Daoy (cell line): ENCODE measurements at regions not wholly inside any gene's neighbourhood (a gene's known extent, or its start where the extent isn't known, plus 50 kb on each side); places are given as distances from the start of the nearest gene placed in this dataset.
A peak's percentile ranks its signal among the peaks of the same experiment; 100 is the strongest.
"Not testable (repeated sequence)": the region's sequence is repeated elsewhere in the genome, so short reads cannot be mapped to it uniquely, and the experiment has no call there.

Source experiments
- DNase-seq: peaks from one replicate; pipeline ENCODE4 v3.0.0-alpha.2; 2015; ENCODE audit warnings: low read depth

DNA sequence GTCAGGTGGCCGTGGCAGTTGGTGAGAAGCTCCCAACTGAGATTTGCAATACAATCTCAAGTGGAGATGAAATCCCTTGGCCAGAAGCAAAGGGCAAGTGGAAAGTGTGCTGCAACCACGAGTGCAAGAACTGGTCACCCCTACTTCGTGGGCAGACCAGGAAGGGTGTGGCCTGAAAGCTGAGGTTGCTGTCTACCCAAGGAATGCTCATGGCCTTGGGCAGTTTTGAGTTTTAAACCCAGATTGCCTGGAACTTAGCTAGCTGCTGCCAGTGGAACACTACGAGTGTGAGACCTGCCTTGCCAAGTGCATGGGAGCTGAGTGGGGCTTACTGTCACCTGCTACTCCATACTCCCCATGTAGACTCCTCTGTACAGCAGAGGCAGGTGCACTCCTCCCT, 113.3 kb upstream of the FAT3 start:
- peak; percentile 4 for DNase-seq

GRCh38 chr11:92109466-92109865, 115.2 kb upstream of the FAT3 start:
- no peak for DNase-seq

DNA sequence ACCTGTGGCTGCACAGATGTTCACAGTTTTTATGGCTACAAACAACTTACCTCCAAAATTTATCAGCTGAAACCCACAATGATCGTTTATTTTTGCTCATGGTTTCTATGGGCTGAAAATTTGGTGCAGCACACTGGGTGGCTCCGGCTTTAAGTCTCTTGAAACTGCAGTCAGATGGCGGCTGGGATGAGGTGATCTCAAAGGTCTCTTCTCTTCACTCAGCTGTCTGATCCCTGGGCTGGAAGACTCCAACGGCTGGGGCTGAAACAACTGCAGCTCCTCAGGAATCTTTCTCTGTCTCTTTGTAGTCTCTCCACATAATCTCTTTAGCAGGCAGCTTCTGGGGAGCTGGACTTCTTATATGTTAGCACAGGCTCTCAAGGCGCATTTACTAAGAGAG, 117.3 kb upstream of the FAT3 start:
- no peak for DNase-seq

DNA sequence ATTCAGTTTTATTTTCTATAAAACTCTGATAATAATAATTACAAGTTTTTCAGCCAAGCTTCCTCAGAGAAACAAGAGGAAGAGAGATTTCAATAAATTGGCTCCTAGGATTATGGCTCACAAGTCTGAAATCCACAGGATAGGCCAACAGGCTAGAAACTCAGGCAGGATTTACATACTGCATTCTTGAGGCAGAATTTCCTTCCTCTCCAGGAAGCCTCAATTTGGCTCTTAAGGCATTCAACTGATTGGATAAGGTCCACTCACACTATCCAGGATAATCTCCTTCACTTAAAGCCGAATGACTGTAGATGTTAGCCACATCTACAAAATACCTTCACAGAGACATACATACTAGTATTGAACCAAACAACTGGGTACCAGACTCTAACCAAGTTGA, 120.3 kb upstream of the FAT3 start:
- no peak for DNase-seq

- DNase-seq, result no peak
These were observed 122.7 kb upstream of the FAT3 start for GRCh38 chr11:92101920-92102319.

DNA sequence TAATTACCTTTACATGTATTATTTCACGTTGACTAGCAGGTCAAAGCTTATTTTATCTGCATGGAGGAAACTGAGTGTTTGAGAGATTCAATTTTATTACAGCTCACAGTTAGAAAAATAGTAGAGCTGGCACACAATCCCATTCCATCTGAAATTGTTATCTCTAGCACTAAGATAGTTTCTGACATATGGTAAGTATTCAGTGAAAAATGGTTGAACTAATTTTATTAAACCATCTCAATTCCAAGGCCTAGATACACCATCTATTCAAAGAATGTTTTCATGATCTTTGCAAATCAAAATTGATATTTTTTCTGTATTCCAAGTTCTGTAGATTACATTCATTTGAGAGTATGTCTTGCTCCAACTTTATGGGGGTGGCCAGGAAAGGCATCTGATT, 125.4 kb upstream of the FAT3 start:
- DNase-seq, result no peak

DNA sequence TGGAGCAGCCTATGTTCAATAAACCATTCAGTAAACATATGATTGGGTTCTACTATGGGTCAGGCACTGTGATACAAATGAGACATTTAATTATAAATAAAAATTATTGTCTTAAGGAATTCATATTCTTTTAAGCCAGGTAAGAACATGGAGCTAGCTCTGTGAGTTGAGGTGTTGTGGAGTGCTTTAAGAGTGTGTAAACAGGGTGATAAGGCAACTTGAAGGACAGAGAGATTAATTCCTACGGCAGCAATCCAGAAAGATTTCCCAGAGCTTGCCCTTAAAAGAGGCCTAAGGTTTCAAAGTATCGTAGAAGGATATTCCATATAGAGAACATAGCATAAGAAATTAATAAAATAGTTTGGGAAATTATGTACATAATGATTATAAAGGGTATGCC, 126.4 kb upstream of the FAT3 start:
- no peak for DNase-seq

GRCh38 chr11:92087725-92088537, 136.7 kb upstream of the FAT3 start:
- no peak for DNase-seq

DNA sequence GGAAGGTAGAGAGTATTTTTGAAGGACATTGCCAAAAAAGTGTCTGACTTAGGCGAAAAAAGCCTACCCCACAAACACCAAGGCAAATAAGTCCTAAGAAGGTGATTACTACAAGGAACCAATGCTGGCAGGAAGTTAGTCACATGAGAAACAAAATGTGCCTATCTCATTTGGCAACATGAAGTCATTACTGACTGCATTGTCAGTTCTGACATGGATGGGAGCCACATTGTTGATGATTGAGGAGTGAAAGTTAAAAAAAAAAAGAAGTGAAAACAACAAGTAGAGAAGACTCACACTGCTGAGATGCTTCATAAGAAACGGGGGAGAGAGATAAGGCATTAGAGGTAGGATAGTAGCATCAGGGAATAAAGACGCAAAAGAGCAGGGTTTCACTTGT, 141.5 kb upstream of the FAT3 start:
- no peak for DNase-seq

GRCh38 chr11:92082652-92083051, 142.0 kb upstream of the FAT3 start:
- DNase-seq, result no peak

DNA sequence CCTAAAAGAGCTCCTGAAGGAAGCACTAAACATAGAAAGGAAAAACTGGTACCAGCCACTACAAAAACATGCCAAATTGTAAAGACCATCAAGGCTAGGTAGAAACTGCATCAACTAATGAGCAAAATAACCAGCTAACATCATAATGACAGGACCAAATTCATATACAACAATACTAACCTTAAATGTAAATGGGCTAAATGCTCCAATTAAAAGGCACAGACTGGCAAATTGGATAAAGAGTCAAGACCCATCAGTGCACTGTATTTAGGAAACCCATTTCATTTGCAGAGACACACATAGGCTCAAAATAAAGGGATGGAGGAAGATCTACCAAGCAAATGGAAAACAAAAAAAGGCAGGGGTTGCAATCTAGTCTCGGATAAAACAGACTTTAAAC, 150.1 kb upstream of the FAT3 start:
- DNase-seq, result not testable (repeated sequence)

DNA sequence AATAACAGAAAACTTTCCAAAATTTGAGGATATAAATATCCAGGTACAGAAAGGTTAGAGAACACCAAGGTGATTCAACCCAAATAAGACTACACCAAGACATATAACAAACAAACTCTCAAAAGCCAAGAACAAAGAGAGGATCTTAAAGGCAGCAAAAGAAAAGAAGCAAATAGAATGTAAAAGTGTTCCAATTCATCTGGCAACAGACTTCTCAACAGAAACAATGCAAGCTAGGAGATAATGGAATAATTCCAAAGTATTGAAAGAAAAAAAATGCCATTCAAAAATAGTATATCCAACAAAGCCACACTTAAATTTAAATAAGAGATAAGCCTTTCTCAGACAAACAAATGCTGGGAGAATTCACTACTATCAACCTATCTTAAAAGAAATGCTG, 153.0 kb upstream of the FAT3 start:
- no peak for DNase-seq

- DNase-seq, result no peak
These were observed 154.4 kb upstream of the FAT3 start for GRCh38 chr11:92070026-92070889.

- DNase-seq, result no peak
These were observed 157.6 kb upstream of the FAT3 start for GRCh38 chr11:92067016-92067415.

DNA sequence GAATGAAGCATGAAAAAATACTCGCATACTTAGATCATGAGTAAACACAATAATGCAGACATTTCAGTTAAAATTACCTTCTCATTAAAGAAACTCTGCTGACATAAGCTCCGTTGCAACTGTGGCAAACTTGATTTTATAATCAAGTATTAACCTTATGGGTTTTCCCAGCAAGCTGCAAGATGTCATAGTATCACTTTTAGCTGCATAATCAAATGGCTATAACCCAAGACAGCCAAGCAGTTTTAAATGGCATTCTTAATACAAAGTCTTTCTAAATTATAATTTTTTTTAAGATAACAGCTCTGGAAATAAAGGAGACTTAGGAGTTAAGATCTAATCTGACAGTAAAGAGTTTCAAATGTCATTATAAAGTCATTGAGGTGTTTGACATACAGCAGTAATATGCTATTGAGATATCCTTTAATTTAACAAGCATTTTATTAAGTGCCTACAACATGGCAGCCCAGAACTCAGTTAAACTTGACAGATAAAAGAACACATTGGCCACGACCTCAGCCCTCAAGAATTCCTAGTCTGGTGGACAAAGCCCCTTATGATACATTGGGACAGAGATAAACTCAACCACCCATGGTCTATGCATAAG, 163.1 kb upstream of the FAT3 start:
- DNase-seq, result no peak

DNA sequence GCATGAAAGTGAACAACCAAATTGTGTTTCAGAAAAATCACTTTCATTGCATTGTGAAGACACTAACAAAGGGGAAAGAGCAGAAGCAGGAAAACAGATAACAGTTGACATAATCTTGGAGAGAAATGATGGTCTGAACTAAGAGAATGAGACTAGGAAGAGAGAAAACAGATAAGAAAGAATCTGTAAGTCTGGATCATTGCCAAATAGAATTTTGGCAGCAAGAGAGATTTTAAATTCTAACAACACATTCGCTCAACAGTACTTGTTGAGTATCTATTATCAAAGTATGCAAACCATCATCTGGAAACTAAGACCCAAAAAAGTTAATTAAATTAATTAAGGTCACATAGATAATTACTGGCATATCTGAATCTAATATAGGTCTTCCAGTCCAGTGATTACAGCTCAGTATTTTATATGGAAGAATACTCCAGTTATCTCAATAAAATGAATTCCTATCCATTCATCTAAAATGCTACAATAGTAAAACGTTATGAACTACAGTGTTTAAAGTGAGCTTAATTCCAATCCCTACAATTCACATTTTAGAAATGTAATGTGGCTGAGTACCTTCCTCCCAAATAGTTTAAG, 166.7 kb upstream of the FAT3 start:
- no peak for DNase-seq

- no peak for DNase-seq
These were observed 171.4 kb upstream of the FAT3 start for GRCh38 chr11:92053216-92053615.

GRCh38 chr11:92050305-92050704, 174.3 kb upstream of the FAT3 start:
- DNase-seq, result no peak

DNA sequence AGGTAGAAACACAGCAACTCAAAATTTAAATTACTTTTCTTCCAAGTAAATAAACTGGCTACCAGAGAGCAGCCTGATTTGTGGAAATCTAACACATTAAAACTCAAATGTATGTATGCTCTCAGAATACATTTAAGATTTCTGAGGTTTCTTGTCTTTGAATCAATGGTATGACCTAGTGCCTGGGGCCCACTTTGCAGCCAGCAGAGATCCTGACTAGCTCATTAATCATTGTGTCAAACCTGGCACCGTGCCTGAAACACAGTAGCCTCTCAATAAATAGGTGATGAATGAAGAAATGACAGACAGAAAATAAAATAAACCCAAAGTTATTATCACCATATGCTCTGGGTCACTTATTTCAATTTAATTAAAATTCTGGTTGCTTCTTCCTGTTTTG, 176.2 kb upstream of the FAT3 start:
- peak; percentile 32 for DNase-seq

DNA sequence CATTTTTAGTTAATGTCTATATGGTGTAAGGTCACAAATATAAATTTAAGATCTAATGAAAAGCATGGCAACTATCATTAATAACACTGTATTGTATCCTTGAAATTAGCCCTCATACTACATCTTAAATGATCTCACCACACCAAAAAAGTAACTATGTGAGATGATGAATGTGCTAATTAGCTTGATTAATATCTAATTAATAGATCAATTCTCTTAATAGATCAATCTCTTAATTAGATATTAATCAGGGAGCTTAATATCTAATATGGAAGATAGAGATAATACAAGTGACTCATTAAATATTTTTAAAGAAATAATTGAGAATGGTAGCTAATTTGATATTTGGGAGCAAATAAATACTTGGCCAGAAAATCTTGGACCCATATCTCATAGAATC, 178.5 kb upstream of the FAT3 start:
- DNase-seq, result no peak

DNA sequence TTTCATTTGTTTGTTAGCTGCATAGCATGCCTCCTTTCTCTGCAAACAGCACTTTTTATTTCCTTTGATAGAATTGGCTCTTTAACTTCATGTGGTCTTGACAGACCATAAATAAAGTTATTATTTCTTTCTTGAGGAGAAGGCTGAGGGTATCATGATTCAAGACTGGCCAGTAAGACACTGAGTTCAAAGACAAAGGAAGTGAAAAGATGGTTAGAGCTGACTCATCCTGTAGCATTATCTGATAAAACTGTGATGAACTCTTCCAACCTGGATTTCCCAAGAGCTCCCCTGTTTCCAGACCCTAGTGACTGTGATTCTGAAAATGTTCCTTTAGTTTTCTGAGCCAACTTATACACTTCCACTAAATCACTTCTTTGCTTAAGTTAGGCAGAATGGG, 179.3 kb upstream of the FAT3 start:
- DNase-seq, result no peak

- DNase-seq, result no peak
These were observed 189.1 kb upstream of the FAT3 start for GRCh38 chr11:92035488-92035887.
